Activated CD4-positive, alpha-beta T cell treated with anti-CD3 and anti-CD28 coated beads, Interleukin-2, Interleukin-6, amounts not matched to agents 100 ng/mL and 50 ng/mL, durations not matched to agents 16 hours and 8 hours (primary cell): ENCODE measurements at regions not wholly inside any gene's neighbourhood (a gene's known extent, or its start where the extent isn't known, plus 50 kb on each side); places are given as distances from the start of the nearest gene placed in this dataset.
"Not testable (repeated sequence)": the region's sequence is repeated elsewhere in the genome, so short reads cannot be mapped to it uniquely, and the experiment has no call there.

Experiments used
- DNase-seq: peaks from one replicate; pipeline ENCODE4 v3.0.0-alpha.2; 2020

GRCh38 chr20:11671015-11671511 lies 246.6 kb upstream of the BTBD3 start:
- no peak for DNase-seq

GRCh38 chr20:11672959-11673358 lies 244.7 kb upstream of the BTBD3 start:
- DNase-seq: no peak

GRCh38 chr20:11675920-11676629 lies 241.6 kb upstream of the BTBD3 start:
- no peak for DNase-seq

- peak; percentile 29 for DNase-seq
These were observed 240.9 kb upstream of the BTBD3 start for GRCh38 chr20:11676630-11677287.

- no peak for DNase-seq
These were observed 240.3 kb upstream of the BTBD3 start for GRCh38 chr20:11677428-11677827.

- DNase-seq: no peak
These were observed 239.9 kb upstream of the BTBD3 start for GRCh38 chr20:11677836-11678235.

GRCh38 chr20:11682285-11682684 lies 235.4 kb upstream of the BTBD3 start:
- no peak for DNase-seq

- no peak for DNase-seq
These were observed 231.5 kb upstream of the BTBD3 start for GRCh38 chr20:11686195-11686594.

GRCh38 chr20:11686820-11687543 lies 230.7 kb upstream of the BTBD3 start:
- no peak for DNase-seq

- no peak for DNase-seq
These were observed 230.0 kb upstream of the BTBD3 start for GRCh38 chr20:11687546-11688292.

- DNase-seq: no peak
These were observed 228.4 kb upstream of the BTBD3 start for GRCh38 chr20:11689262-11689661.

GRCh38 chr20:11691766-11692165 lies 225.9 kb upstream of the BTBD3 start:
- DNase-seq: no peak

GRCh38 chr20:11692567-11692966 lies 225.1 kb upstream of the BTBD3 start:
- no peak for DNase-seq

GRCh38 chr20:11694467-11694866 lies 223.2 kb upstream of the BTBD3 start:
- DNase-seq: no peak

- DNase-seq: no peak
These were observed 220.6 kb upstream of the BTBD3 start for GRCh38 chr20:11697055-11697454.

- no peak for DNase-seq
These were observed 220.0 kb upstream of the BTBD3 start for GRCh38 chr20:11697646-11698045.

- no peak for DNase-seq
These were observed 219.6 kb upstream of the BTBD3 start for GRCh38 chr20:11698124-11698523.

GRCh38 chr20:11700831-11701230 lies 216.9 kb upstream of the BTBD3 start:
- DNase-seq: no peak

- DNase-seq: no peak
These were observed 214.8 kb upstream of the BTBD3 start for GRCh38 chr20:11702721-11703518.

- DNase-seq: no peak
These were observed 212.2 kb upstream of the BTBD3 start for GRCh38 chr20:11705512-11705911.

GRCh38 chr20:11708223-11708622 lies 209.5 kb upstream of the BTBD3 start:
- not testable (repeated sequence) for DNase-seq

- DNase-seq: no peak
These were observed 206.5 kb upstream of the BTBD3 start for GRCh38 chr20:11711214-11711613.
